T-helper 1 cell treated with Interleukin-12 subunit alpha and Interleukin-12 subunit beta and Interleukin-4 antibody, amounts not matched to agents 30 ng/mL and 1 ng/mL, for 36 hours (primary cell): ENCODE measurements at regions not wholly inside any gene's neighbourhood (a gene's known extent, or its start where the extent isn't known, plus 50 kb on each side); places are given as distances from the start of the nearest gene placed in this dataset.

ENCODE experiments used
- intact Hi-C: fragments of 100-400 bp; cut with micrococcal nuclease; formaldehyde crosslinking; loops from one replicate; pipeline ENCODE4 v1.15.1; 2024

- intact Hi-C loops = no loop called here
Observed at GRCh38 chr22:49108636-49109315, 718.9 kb downstream of the BRD1 start.

- intact Hi-C loops = no loop called here
Observed at GRCh38 chr22:49107961-49108530, 719.6 kb downstream of the BRD1 start.

GRCh38 chr22:49107561-49107960 is 720.1 kb downstream of the BRD1 start:
- intact Hi-C loops = no loop called here

- intact Hi-C loops = no loop called here
Observed at GRCh38 chr22:49106842-49107152, 720.9 kb downstream of the BRD1 start.

- intact Hi-C loops = no loop called here
Observed at GRCh38 chr22:49106096-49106841, 721.4 kb downstream of the BRD1 start.

GRCh38 chr22:49104434-49104833 is 723.2 kb downstream of the BRD1 start:
- intact Hi-C loops = no loop called here

- intact Hi-C loops = no loop called here
Observed at GRCh38 chr22:49103314-49104059, 724.2 kb downstream of the BRD1 start.

- intact Hi-C loops = no loop called here
Observed at GRCh38 chr22:49102367-49102766, 725.3 kb downstream of the BRD1 start.

- intact Hi-C loops = no loop called here
Observed at GRCh38 chr22:49101873-49102272, 725.8 kb downstream of the BRD1 start.

GRCh38 chr22:49101225-49101624 is 726.4 kb downstream of the BRD1 start:
- intact Hi-C loops = no loop called here

GRCh38 chr22:49100773-49101172 is 726.9 kb downstream of the BRD1 start:
- intact Hi-C loops = no loop called here

GRCh38 chr22:49100316-49100715 is 727.4 kb downstream of the BRD1 start:
- intact Hi-C loops = no loop called here

GRCh38 chr22:49099496-49100124 is 728.1 kb downstream of the BRD1 start:
- intact Hi-C loops = no loop called here

- intact Hi-C loops = no loop called here
Observed at GRCh38 chr22:49099089-49099488, 728.6 kb downstream of the BRD1 start.

- intact Hi-C loops = no loop called here
Observed at GRCh38 chr22:49097966-49098365, 729.7 kb downstream of the BRD1 start.

GRCh38 chr22:49097171-49097925 is 730.3 kb downstream of the BRD1 start:
- intact Hi-C loops = no loop called here

GRCh38 chr22:49096476-49096875 is 731.2 kb downstream of the BRD1 start:
- intact Hi-C loops = no loop called here

GRCh38 chr22:49095366-49095765 is 732.3 kb downstream of the BRD1 start:
- intact Hi-C loops = no loop called here

- intact Hi-C loops = no loop called here
Observed at GRCh38 chr22:49094858-49095257, 732.8 kb downstream of the BRD1 start.

GRCh38 chr22:49094151-49094550 is 733.5 kb downstream of the BRD1 start:
- intact Hi-C loops = no loop called here
